Hepatocyte (in vitro differentiated cells): ENCODE measurements at regions not wholly inside any gene's neighbourhood (a gene's known extent, or its start where the extent isn't known, plus 50 kb on each side); places are given as distances from the start of the nearest gene placed in this dataset.

ENCODE experiments used
- CTCF ChIP-seq: fragments of 200-600 bp; sonication (generic); IDR thresholded peaks from 2 replicates; pipeline ENCODE4 v1.5.1; 2016; ENCODE audit warnings: antibody characterized with exemption, mild to moderate bottlenecking; ENCODE audit not compliant: poor library complexity
- EZH2 ChIP-seq: fragments of 200-600 bp; sonication (generic); IDR thresholded peaks from 2 replicates; pipeline ENCODE4 v1.6.1; 2016; ENCODE audit warnings: antibody characterized with exemption, mild to moderate bottlenecking, borderline replicate concordance
- EZH2phosphoT487 ChIP-seq: fragments of 200-600 bp; sonication (generic); IDR thresholded peaks from one replicate; pipeline ENCODE4 v1.6.1; 2018; ENCODE audit warnings: antibody characterized with exemption, mild to moderate bottlenecking, low read depth, moderate library complexity; ENCODE audit not compliant: unreplicated experiment, severe bottlenecking

GRCh38 chr9:13923381-13923780 is 390.6 kb downstream of the NFIB start:
- TF ChIP-seq CTCF (no peak), EZH2 (no peak), EZH2phosphoT487 (no peak)
